ENCODE measurements at regions not wholly inside any gene's neighbourhood (a gene's known extent, or its start where the extent isn't known, plus 50 kb on each side); places are given as distances from the start of the nearest gene placed in this dataset.
"Not testable (repeated sequence)": the region's sequence is repeated elsewhere in the genome, so short reads cannot be mapped to it uniquely, and the experiment has no call there.

GRCh38 chr18:75754433-75754832 is 326.9 kb upstream of the SMIM21 start:
- no peak for DNase-seq (ENCODE audit: low read depth in 3 of 3)

DNA sequence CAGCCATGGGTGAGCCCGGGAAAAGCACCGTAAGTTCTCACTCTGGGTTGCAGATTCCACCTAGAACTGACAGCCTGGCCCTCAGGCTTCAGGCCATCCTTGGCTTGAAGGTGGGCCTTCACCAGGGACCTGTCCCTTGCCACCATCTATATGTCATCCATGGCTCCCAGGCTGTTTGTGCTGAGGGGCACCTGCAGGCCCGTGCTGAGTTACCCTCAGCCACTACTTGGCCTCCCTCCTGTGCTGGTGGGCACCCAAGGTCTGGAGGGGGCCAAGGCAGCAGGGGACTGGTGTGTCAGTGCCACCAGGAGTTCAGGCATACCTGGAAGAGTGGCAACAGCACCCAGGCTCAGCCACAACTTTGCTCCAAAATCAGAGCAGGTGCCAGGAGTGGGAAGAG is 326.2 kb upstream of the SMIM21 start:
- no peak for DNase-seq (ENCODE audit: low read depth in 3 of 3)

GRCh38 chr18:75752740-75753263 is 325.3 kb upstream of the SMIM21 start:
- DNase-seq (ENCODE audit: low read depth in 3 of 3), result no peak

GRCh38 chr18:75745147-75745546 is 317.6 kb upstream of the SMIM21 start:
- DNase-seq (ENCODE audit: low read depth in 3 of 3), result no peak

GRCh38 chr18:75742516-75742915 is 315.0 kb upstream of the SMIM21 start:
- DNase-seq (ENCODE audit: low read depth in 3 of 3), result no peak

GRCh38 chr18:75739682-75740081 is 312.2 kb upstream of the SMIM21 start:
- no peak for DNase-seq (ENCODE audit: low read depth in 3 of 3)

DNA sequence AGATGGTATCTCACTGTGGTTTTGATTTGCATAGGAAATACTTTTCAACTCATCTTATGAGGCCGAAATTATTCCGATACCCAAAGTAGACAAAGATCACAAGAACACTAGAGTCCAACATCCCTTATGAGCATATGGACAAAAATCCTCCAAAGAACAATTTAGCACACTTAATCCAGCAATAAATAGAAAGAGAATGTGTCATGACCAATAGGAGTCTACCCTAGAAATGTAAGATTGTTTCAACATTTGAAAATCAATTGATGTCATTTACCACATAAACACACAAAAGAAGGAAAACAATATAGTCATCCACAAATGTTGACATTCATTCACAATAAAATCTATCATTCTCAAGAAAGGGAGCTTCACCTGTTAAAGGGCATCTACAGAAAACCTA is 307.8 kb upstream of the SMIM21 start:
- no peak for DNase-seq (ENCODE audit: low read depth in 3 of 3)

DNA sequence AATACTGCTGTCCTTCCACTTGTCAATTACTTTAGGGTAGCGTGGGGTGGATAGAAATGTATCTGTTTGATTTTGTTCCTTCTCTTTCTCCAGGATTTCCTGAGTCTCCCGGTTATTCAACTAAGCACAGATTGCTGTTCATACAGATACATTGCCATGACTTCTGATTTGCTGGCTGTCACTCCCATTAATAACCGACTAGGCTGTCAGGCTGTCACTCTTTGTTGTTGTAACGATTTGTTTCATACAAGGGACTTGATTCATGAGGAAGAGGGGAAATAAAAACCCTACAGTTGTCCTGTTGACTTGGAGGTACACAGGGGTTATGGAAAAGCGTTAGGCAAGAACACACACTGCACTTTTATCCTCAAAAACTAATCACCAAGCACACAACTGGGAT is 302.7 kb upstream of the SMIM21 start:
- DNase-seq (ENCODE audit: low read depth in 3 of 3), result no peak

GRCh38 chr18:75728621-75729020 is 301.1 kb upstream of the SMIM21 start:
- DNase-seq (ENCODE audit: low read depth in 3 of 3), result no peak

DNA sequence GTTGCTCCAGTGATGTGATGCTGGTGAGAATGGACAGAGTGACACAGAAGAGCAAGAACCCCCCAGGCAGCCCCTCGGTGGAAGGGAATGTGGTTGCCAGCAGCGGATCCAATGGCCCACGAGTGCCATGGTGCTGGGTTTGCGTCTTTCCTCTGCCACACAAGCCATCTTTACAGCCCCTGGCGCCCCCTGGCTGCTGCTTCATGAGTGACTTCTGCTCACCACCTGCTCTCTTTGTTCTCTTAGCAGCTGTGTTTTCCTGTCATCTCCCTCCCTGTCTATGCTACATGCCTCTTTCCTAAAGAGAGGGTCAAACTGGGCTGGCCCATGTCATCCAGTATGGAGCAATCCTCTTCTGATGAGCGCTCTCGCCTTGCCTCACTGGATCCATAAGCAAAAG is 300.0 kb upstream of the SMIM21 start:
- DNase-seq (ENCODE audit: low read depth in 3 of 3), result peak in 2 of 3 donors; percentile 10 to 31

- DNase-seq (ENCODE audit: low read depth in 3 of 3), result no peak
Measured at GRCh38 chr18:75723521-75724340, 296.2 kb upstream of the SMIM21 start.

- no peak for DNase-seq (ENCODE audit: low read depth in 3 of 3)
Measured at GRCh38 chr18:75714766-75715165, 287.3 kb upstream of the SMIM21 start.

GRCh38 chr18:75712124-75712867 is 284.8 kb upstream of the SMIM21 start:
- not testable (repeated sequence) for DNase-seq (ENCODE audit: low read depth in 3 of 3)

DNA sequence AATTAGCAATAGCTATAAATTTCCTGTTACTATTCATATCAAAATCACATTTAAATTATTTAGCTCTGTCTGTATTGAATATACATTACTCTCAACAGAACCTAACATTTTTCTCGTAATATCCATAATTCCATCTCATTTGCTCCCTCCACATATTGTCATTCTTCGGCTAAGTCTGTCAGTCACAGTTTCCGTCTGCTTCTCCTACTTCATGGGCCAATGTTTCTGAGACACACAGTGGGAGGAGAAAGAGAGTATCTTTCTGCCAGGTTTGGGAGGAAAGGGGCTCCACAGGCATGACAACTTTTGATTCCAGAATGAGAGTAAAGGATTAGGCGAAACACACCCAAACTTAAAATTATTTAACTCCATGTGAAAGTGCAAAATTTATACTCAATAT is 273.1 kb upstream of the SMIM21 start:
- no peak for DNase-seq (ENCODE audit: low read depth in 3 of 3)

DNA sequence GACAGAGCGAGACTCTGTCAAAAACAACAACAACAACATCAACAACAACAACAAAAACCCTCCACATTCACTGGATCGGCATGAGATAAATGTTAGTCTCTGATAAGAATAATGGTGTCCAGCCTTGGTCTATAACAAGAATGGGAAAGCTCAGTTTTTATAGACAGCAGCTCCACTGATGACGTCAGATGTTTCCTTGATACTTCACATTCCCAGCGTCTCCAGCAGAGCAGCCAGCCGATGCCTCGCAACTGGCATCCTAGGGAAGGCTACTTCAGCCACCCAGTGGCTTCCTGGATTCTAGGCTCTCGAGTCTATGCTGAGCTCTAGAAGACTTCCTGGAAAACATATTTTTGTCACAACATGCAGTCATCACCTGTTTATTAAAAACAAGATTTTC is 271.4 kb upstream of the SMIM21 start:
- DNase-seq (ENCODE audit: low read depth in 3 of 3), result no peak

- no peak for DNase-seq (ENCODE audit: low read depth in 3 of 3)
Measured at GRCh38 chr18:75697493-75697892, 270.0 kb upstream of the SMIM21 start.

DNA sequence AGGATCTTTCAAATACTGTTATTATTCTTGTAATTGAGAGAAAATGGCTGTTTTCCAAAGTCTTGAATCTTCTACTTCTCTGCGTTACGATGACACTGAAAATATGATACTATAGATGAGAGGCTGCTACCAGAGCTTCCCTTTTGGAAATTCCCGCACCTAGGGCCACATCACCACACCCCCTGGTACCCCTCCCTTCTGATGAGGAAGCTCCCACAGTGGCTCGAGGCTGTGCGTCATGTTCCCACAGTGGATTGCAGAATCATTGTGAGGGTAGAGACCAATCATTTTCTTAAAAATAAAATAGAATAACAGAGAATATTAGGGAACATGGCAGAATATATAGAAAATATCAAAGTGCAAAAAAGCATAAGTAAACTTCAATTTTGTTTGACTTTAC is 268.9 kb upstream of the SMIM21 start:
- no peak for DNase-seq (ENCODE audit: low read depth in 3 of 3)

DNA sequence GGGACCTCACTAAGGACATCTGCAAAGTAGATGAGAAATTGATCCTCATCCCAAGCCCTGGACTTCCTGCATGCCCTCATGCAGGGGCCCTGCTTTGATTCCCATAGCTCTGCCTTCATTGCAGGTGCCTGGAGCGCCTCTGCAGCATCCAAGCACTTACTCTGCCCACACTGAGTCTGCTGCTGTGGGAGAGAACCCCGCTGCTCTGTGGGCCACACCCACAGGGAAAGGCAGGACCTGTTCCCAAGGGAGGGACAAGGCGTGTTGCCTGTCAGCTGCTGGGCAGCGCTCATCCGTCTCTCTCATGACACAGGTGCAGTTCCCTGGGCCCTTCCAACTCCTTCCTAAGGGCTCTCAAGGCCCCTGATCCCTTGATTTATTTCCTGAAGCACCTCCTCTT is 266.8 kb upstream of the SMIM21 start:
- no peak for DNase-seq (ENCODE audit: low read depth in 3 of 3)

DNA sequence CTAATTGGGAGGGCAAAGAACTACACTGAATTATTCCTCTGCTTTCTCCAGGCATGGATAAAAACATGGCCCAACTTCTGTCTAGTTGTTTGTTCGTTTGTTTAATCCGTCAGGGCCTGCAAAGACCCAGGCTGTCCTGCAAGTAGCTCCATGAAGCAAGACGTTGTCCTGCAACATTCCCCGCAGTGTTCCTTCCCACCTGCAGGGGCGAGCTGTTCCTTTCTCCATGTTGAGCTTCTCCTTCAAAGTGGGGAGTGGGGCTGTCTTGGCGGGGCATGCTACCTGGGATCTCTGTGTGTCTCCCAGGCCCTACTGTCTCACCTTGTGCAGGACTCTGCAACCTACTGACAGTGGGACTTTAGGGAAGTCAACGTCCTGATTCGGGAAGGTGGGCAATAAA is 264.0 kb upstream of the SMIM21 start:
- DNase-seq (ENCODE audit: low read depth in 3 of 3), result no peak

DNA sequence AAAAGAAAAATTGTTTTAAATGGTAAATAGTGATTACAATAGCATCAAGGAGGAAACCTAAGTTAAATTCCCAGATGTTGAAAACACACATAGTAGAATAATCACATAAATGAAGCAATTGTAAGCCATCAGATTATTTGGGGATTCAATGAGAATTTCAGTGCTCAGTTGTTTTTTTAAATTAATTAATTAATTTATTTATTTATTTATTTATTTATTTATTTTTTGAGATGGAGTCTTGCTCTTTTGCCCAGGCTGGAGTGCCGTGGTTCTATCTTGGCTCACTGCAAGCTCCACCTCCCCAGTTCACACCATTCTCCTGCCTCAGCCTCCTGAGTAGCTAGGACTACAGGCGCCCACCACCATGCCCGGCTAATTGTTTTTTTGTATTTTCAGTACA is 262.8 kb upstream of the SMIM21 start:
- not testable (repeated sequence) for DNase-seq (ENCODE audit: low read depth in 3 of 3)

GRCh38 chr18:75687626-75688025 is 260.1 kb upstream of the SMIM21 start:
- no peak for DNase-seq (ENCODE audit: low read depth in 3 of 3)

DNA sequence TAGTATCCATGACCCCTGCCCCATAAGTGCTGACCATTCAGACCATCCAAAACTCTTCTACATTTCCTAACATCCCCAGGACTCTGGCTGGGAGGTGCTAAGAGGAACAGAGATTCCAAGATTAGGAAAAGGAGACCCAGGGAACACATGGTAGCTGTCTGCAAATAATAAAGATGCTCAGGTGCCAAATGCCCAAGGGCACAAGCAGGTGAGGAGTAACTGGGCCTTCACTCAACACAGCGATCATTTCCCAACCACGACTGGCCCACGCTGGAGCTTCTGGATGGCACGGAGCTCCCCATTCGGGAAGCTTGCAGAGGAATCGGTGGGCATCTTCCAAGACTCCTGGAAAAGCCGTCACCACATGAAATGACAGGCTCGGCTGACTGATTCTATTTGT is 255.9 kb upstream of the SMIM21 start:
- no peak for DNase-seq (ENCODE audit: low read depth in 3 of 3)

GRCh38 chr18:75681538-75682115 is 254.1 kb upstream of the SMIM21 start:
- DNase-seq (ENCODE audit: low read depth in 3 of 3), result no peak

Measured in stimulated activated CD4-positive, alpha-beta T cell treated with anti-CD3 and anti-CD28 coated beads, TNF-alpha, amount 100 ng/mL, for 48 hours (primary cell).